GM13976 (cell line): ENCODE measurements at regions not wholly inside any gene's neighbourhood (a gene's known extent, or its start where the extent isn't known, plus 50 kb on each side); places are given as distances from the start of the nearest gene placed in this dataset.
A peak's percentile ranks its signal among the peaks of the same experiment; 100 is the strongest.

ENCODE experiments used
- DNase-seq: peaks from one replicate; pipeline ENCODE4 v3.0.0; 2012; ENCODE audit warnings: low spot score
- CTCF ChIP-seq: IDR thresholded peaks from 2 replicates; pipeline ENCODE4 v1.5.1; 2012; ENCODE audit warnings: borderline replicate concordance, mild to moderate bottlenecking; ENCODE audit not compliant: insufficient read depth; ENCODE audit errors: extremely low read depth, missing control alignments, control extremely low read depth
- in situ Hi-C: fragments of 300-500 bp; cut with MboI; formaldehyde crosslinking; loops from one replicate; pipeline ENCODE4 v1.12.0; 2022; ENCODE audit warnings: low sequenced_read_pairs, mixed read lengths, inconsistent platforms; ENCODE audit not compliant: unreplicated experiment

GRCh38 chr14:34318014-34318413 lies 144.0 kb downstream of the SPTSSA start:
- no peak for TF ChIP-seq CTCF
- in situ Hi-C loops, result loop anchor here (25.0 kb wide), 1 partner anchor 1606 kb away; no protein-coding TSS in a partner anchor
- no peak for DNase-seq

- DNase-seq, result no peak
- TF ChIP-seq CTCF, result no peak
- in situ Hi-C loops, result loop anchor here (25.0 kb wide), 1 partner anchor 1598 kb away; no protein-coding TSS in a partner anchor
Observed at GRCh38 chr14:34310724-34311123, 151.3 kb downstream of the SPTSSA start.

- no peak for TF ChIP-seq CTCF
- DNase-seq, result no peak
- in situ Hi-C loops, result loop anchor here (25.0 kb wide), 1 partner anchor 1592 kb away; no protein-coding TSS in a partner anchor
Observed at GRCh38 chr14:34303811-34304210, 158.2 kb downstream of the SPTSSA start.

- DNase-seq, result no peak
- in situ Hi-C loops, result loop anchor here (25.0 kb wide), 1 partner anchor 1590 kb away; no protein-coding TSS in a partner anchor
- no peak for TF ChIP-seq CTCF
Observed at GRCh38 chr14:34302654-34303053, 159.4 kb downstream of the SPTSSA start.

- peak; percentile 65 for DNase-seq
- in situ Hi-C loops, result loop anchor here (25.0 kb wide), 1 partner anchor 1589 kb away; no protein-coding TSS in a partner anchor
- TF ChIP-seq CTCF, result peak; percentile 29
Observed at GRCh38 chr14:34300882-34301734, 160.9 kb downstream of the SPTSSA start.

- in situ Hi-C loops, result loop anchor here (25.0 kb wide), 1 partner anchor 1588 kb away; no protein-coding TSS in a partner anchor
- no peak for DNase-seq
- no peak for TF ChIP-seq CTCF
Observed at GRCh38 chr14:34300330-34300729, 161.7 kb downstream of the SPTSSA start.

GRCh38 chr14:34299360-34299759 lies 162.7 kb downstream of the SPTSSA start:
- in situ Hi-C loops, result no loop called here
- TF ChIP-seq CTCF, result no peak
- DNase-seq, result no peak
